Endothelial cell (in vitro differentiated cells): ENCODE measurements at regions not wholly inside any gene's neighbourhood (a gene's known extent, or its start where the extent isn't known, plus 50 kb on each side); places are given as distances from the start of the nearest gene placed in this dataset.

Experiments
- DNase-seq: peaks from one replicate; pipeline ENCODE4 v3.0.0; 2021; ENCODE audit warnings: low spot score
- H3K27ac Mint-ChIP-seq: one replicate; pipeline ENCODE4 v1.8.0; 2021; ENCODE audit warnings: mixed read lengths, inconsistent platforms; ENCODE audit not compliant: unreplicated experiment
- H3K27me3 Mint-ChIP-seq: one replicate; pipeline ENCODE4 v1.8.0; 2021; ENCODE audit warnings: mild to moderate bottlenecking, moderate library complexity, mixed read lengths, inconsistent platforms; ENCODE audit not compliant: unreplicated experiment
- H3K36me3 Mint-ChIP-seq: one replicate; pipeline ENCODE4 v1.8.0; 2021; ENCODE audit warnings: mild to moderate bottlenecking, low read depth, mixed read lengths, inconsistent platforms; ENCODE audit not compliant: unreplicated experiment
- H3K4me1 Mint-ChIP-seq: one replicate; pipeline ENCODE4 v1.8.0; 2021; ENCODE audit warnings: mild to moderate bottlenecking, mixed read lengths, inconsistent platforms; ENCODE audit not compliant: unreplicated experiment
- H3K4me3 Mint-ChIP-seq: one replicate; pipeline ENCODE4 v1.8.0; 2021; ENCODE audit warnings: mild to moderate bottlenecking, mixed read lengths, inconsistent platforms; ENCODE audit not compliant: unreplicated experiment
- H3K9me3 Mint-ChIP-seq: one replicate; pipeline ENCODE4 v1.8.0; 2021; ENCODE audit warnings: mixed read lengths, inconsistent platforms; ENCODE audit not compliant: unreplicated experiment
- CTCF ChIP-seq: fragments of 200-600 bp; sonication (generic); IDR thresholded peaks from one replicate; pipeline ENCODE4 v1.5.0; 2021; ENCODE audit warnings: antibody characterized with exemption; ENCODE audit not compliant: unreplicated experiment

- H3K4me3 Mint-ChIP-seq, result no peak overlapping the region
- DNase-seq, result no peak
- no peak for TF ChIP-seq CTCF
- H3K9me3 Mint-ChIP-seq, result peaks cover 6% of the 10 kb centered on the region
- H3K27me3 Mint-ChIP-seq, result peaks cover 1% of the 10 kb centered on the region
- no peak overlapping the region for H3K27ac Mint-ChIP-seq
- no peaks in the 10 kb centered on the region for H3K4me1 Mint-ChIP-seq
- H3K36me3 Mint-ChIP-seq, result no peaks in the 10 kb centered on the region
These were observed 217.5 kb upstream of the SEL1L start for GRCh38 chr14:81751198-81751597.

- no peaks in the 10 kb centered on the region for H3K9me3 Mint-ChIP-seq
- no peak for TF ChIP-seq CTCF
These were observed 225.9 kb upstream of the SEL1L start for GRCh38 chr14:81759541-81759940.

GRCh38 chr14:81765651-81766275 lies 232.1 kb upstream of the SEL1L start:
- Mint-ChIP-seq H3K27ac (no peak overlapping the region), H3K27me3 (no peaks in the 10 kb centered on the region), H3K36me3 (no peaks in the 10 kb centered on the region), H3K4me1 (no peaks in the 10 kb centered on the region), H3K9me3 (peaks cover 26% of the 10 kb centered on the region), H3K4me3 (no peak overlapping the region)
- no peak for DNase-seq
- no peak for TF ChIP-seq CTCF

More at GRCh38 chr14:81759541-81759940, 225.9 kb upstream of the SEL1L start:
- Mint-ChIP-seq H3K27ac (no peak overlapping the region), H3K27me3 (no peaks in the 10 kb centered on the region), H3K4me1 (no peaks in the 10 kb centered on the region), H3K4me3 (no peak overlapping the region), H3K36me3 (no peaks in the 10 kb centered on the region)
- no peak for DNase-seq

- Mint-ChIP-seq H3K27me3 (no peaks in the 10 kb centered on the region), H3K36me3 (no peaks in the 10 kb centered on the region), H3K9me3 (peaks cover 26% of the 10 kb centered on the region), H3K27ac (no peak overlapping the region), H3K4me3 (no peak overlapping the region), H3K4me1 (no peaks in the 10 kb centered on the region)
- no peak for DNase-seq
- no peak for TF ChIP-seq CTCF
These were observed 232.8 kb upstream of the SEL1L start for GRCh38 chr14:81766321-81766915.

- H3K27me3 Mint-ChIP-seq, result no peaks in the 10 kb centered on the region
- H3K9me3 Mint-ChIP-seq, result peaks cover 26% of the 10 kb centered on the region
- H3K4me3 Mint-ChIP-seq, result no peak overlapping the region
- TF ChIP-seq CTCF, result no peak
- H3K36me3 Mint-ChIP-seq, result no peaks in the 10 kb centered on the region
- DNase-seq, result no peak
- no peaks in the 10 kb centered on the region for H3K4me1 Mint-ChIP-seq
- H3K27ac Mint-ChIP-seq, result no peak overlapping the region
These were observed 233.8 kb upstream of the SEL1L start for GRCh38 chr14:81767266-81767995.
